GM12872 (cell line): ENCODE measurements at regions not wholly inside any gene's neighbourhood (a gene's known extent, or its start where the extent isn't known, plus 50 kb on each side); places are given as distances from the start of the nearest gene placed in this dataset.

Source experiments
- CTCF ChIP-seq: IDR thresholded peaks from 3 replicates; pipeline ENCODE4 v1.5.1; 2011; ENCODE audit warnings: low read depth, mild to moderate bottlenecking, low read length, moderate library complexity; ENCODE audit not compliant: insufficient read depth

GRCh38 chr5:165325221-165325620, 1819.8 kb downstream of the MAT2B start:
- TF ChIP-seq CTCF: no peak

- no peak for TF ChIP-seq CTCF
Measured at GRCh38 chr5:165327631-165328030, 1822.2 kb downstream of the MAT2B start.

GRCh38 chr5:165328846-165329245, 1823.4 kb downstream of the MAT2B start:
- TF ChIP-seq CTCF: no peak

GRCh38 chr5:165333623-165334022, 1828.2 kb downstream of the MAT2B start:
- TF ChIP-seq CTCF: no peak

GRCh38 chr5:165334201-165334600, 1828.8 kb downstream of the MAT2B start:
- TF ChIP-seq CTCF: no peak

- TF ChIP-seq CTCF: no peak
Measured at GRCh38 chr5:165349735-165350134, 1844.3 kb downstream of the MAT2B start.

GRCh38 chr5:165351342-165351741, 1845.9 kb downstream of the MAT2B start:
- TF ChIP-seq CTCF: no peak

GRCh38 chr5:165360366-165360765, 1854.9 kb downstream of the MAT2B start:
- TF ChIP-seq CTCF: no peak
